Renal pelvis (tissue), 1 donor: ENCODE measurements at regions not wholly inside any gene's neighbourhood (a gene's known extent, or its start where the extent isn't known, plus 50 kb on each side); places are given as distances from the start of the nearest gene placed in this dataset.
"Not testable (repeated sequence)": the region's sequence is repeated elsewhere in the genome, so short reads cannot be mapped to it uniquely, and the experiment has no call there.

ENCODE experiments used
- DNase-seq: peaks from one replicate; pipeline ENCODE4 v3.0.0-alpha.2; 2013

DNA sequence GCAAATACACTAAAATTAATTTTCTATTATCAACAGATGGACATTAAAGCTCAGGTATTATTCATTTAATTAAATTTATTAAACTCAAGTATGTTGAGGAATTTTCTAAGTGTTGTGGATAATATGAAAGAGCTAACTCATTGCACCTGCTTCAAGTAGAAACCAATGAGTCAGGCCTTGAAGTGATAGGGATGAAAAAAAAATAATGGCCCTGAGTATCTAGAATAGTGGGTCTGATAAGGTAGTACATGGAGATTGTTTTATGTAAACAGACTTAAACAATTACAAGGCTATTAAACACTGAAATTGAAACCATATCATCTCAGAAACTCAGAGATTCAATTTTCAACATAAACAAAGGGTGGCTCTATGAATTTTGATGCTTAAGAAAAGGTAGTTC is 857.1 kb upstream of the GBE1 start:
- no peak for DNase-seq

DNA sequence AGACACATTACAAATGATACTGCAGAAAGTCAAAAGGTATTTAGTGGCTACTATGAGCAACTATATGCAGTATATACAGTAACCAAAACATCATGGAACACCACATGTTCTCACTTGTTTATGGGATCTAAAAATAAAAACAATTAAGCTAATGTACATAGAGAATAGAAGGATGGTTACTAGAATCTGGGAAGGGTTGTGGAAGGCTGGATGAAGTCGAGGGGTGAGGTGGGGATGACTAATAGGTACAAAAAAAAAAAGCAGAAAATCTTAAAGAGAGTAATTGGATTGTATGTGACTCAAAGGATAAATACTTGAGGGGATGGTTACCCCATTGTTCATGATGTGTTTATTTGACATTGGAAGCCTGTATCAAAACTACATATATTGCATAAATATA is 848.8 kb upstream of the GBE1 start:
- DNase-seq: no peak

DNA sequence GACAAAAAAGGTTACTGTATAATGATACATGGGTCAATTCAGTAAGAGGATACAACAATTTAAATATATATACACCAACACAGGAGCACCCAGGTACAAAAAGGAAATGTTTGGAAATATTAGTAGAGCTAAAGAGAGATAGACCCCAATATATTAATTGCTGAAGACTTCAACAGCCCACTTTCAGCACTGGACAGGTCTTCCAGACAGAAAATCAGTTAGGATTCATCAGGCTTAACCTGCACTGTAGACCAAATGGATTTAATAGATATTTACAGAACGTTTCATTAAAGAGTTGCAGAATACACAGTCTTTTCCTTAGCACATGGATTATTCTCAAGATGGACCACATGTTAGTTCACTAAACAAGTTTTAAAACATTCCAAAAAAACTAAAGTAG is 845.9 kb upstream of the GBE1 start:
- DNase-seq: no peak

DNA sequence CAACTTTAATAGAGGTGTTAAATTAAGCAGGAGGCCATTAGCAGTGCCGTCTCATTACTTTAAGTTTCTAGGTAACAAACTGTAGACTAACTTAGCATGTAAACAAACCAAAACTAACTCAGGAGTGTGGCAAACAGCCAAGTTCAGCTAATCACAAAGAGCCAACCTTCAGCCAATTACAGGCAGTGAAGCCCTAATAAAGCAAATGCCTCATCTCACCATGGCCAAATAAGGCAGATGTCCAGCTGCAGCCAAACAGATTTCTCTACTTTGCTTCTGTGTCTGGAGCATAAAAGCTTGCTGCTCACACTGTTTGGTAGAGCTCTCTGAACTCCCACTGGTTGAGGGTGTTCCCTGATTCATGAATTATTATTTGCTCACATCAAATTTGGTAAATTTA is 835.4 kb upstream of the GBE1 start:
- DNase-seq: peak; percentile 1

DNA sequence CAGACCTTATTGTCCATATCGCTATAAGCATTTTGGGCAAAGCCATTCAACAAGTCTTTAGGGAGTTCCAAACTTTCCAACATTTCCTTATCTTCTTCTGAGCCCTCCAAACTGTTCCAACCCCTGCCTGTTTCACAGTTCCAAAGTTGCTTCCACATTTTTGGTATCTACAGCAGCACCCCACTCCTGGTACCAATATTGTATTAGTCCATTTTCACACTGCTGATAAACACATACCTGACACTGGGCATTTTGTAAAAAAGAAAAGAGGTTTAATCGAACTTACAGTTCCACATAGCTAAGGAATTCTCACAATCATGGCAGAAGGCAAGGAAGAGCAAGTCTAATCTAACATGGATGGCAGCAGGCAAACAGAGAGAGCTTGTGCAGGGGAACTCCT is 834.1 kb upstream of the GBE1 start:
- no peak for DNase-seq

DNA sequence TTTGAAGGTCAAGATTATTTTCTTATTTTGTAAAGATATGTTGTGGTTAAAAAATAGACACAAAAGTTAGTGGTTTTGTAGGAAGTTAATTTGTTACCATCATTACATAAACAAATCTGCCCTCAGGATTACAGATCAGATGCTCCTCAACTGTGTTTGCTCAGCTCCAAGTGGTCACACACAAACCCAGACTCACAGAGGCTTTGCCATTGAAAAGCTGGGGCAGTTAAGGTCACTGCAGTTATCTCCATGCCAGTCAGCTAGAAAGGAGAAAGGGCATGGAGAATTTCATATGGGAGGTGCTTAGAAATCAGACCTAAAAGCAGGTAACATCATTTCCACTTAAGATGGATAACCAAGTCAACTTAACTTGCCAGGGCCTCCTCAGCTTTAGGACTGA is 825.7 kb upstream of the GBE1 start:
- no peak for DNase-seq

DNA sequence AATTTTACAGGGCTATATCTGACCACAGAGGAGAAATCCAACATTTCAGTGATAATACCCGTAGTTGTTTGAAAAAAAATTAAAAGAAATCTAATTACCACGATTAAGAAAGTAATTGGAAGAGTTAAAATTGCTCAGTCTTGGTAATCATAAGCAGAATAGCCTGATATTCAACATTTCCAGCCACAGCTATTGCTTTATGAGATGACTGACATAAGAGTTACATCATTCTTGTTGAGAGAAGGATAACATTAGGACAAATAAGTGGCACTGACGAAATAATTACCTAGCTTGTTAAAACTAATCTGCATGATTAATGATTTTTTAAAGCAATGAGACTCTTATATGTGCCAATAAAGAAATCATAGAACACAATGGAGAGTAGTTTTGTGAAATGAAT is 825.0 kb upstream of the GBE1 start:
- DNase-seq: no peak

DNA sequence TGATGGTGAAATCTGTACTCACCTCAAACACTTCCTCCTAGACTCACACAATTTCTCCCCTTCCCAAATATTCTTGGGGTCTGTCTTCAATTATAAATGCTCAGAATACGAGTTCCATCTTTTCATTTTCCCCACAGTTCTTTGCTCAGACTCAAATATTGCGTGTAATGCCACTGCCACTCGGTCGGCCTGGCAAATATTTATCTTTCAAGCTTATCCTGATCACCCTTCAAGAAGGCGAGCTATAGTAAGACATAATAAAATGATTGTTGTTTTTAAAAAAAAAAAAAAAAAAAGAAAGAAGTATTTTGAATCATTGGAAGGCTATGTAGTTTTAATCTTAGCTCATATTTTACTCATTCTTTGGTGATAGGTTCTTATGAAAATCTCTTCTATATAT is 824.6 kb upstream of the GBE1 start:
- DNase-seq: not testable (repeated sequence)

DNA sequence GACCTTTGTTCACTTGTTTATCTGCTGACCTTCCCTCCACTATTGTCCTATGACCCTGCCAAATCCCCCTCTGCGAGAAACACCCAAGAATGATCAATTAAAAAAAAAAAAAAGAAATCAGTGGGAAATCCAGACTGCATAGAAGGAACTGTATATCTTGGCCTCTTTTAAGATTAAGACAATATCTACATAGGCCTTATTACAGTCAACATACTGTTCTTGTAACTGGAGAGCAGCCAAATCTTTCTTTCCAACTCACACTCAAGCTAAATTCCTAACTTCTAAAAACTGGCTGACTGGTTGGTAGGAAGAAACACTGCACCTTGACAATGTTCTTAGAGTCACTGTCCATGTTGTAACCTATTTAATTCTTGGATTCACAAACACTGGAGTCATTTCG is 824.1 kb upstream of the GBE1 start:
- DNase-seq: not testable (repeated sequence)

DNA sequence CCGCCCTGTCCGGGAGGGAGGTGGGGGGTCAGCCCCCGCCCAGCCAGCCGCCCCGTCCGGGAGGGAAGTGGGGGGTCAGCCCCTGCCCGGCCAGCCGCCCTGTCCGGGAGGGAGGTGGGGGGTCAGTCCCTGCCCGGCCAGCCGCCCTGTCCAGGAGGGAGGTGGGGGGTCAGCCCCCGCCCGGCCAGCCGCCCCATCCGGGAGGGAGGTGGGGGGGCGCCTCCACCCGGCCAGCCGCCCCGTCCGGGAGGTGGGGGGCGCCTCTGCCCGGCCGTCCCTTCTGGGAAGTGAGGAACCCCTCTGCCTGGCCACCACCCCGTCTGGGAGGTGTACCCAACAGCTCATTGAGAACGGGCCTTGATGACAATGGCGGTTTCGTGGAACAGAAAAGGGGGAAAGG is 823.4 kb upstream of the GBE1 start:
- DNase-seq: not testable (repeated sequence)

DNA sequence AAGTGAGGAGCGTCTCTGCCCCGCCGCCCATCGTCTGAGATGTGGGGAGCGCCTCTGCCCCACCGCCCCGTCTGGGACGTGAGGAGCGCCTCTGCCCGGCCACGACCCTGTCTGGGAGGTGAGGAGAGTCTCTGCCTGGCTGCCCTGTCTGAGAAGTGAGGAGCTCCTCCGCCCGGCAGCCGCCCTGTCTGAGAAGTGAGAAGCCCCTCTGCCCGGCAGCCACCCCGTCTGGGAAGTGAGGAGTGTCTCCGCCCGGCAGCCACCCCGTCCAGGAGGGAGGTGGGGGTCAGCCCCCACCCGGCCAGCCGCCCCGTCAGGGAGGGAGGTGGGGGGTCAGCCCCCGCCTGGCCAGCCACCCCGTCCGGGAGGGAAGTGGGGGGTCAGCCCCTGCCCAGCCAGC is 823.0 kb upstream of the GBE1 start:
- not testable (repeated sequence) for DNase-seq

DNA sequence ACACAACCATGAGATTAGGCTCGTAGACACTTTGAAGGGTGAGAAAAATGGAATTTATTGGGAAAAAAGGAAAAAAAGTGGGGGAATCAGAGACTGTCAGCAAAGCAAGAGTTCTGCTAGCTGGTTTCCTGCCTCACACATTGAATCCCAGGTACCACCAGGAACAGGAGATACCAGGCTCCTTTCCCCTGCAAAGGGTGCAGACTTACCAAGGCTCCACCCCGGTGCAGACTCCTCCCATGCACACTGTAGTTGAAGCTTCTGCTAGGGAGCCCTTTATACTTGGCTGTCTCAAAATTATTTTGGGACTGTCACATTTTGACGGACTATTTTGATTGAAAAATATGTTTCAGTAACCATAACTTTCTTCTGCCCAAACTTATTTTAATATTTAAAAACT is 819.9 kb upstream of the GBE1 start:
- no peak for DNase-seq

DNA sequence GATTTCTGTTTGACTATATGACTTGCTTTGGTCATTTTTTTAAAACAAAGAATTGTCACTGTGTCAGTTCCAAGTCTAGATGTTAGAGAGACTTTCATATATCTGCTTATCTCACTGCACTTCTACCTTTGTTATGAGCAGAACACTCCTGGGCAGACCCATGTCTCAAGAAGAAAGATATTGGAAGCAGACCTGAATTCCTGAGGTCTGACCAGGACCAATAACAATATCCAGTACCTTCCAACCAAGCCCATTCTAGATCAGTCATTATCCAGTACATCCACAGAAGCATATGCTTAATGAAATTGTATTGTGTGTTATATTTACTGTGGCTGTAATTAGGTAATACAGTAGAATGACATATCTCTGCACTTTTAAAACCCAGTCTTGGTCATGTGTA is 811.3 kb upstream of the GBE1 start:
- DNase-seq: no peak

DNA sequence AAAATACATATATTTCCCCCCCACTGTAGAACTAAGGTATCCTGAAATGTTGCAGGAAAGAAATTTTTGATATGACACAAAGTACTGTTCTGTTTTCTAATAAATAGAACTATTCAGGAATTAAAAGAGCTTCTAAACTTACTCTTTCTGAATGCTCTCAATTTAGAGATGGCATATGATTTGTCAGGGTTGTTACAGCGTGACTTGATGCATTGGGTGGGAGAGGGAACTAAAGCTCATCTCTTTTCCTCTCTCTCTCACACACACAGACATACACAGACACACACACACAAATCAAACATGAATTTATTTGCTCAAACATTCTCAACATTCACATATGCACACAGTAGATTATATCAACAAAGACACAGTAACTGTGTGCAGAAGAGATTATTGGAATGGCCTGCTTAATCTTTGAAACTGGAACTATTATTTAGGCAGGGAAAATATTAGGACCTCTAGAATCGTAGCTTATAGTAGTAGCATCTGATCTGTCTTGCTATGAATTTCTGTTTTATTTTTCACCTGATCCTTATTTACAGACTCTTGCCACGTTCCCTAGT is 807.4 kb upstream of the GBE1 start:
- no peak for DNase-seq

DNA sequence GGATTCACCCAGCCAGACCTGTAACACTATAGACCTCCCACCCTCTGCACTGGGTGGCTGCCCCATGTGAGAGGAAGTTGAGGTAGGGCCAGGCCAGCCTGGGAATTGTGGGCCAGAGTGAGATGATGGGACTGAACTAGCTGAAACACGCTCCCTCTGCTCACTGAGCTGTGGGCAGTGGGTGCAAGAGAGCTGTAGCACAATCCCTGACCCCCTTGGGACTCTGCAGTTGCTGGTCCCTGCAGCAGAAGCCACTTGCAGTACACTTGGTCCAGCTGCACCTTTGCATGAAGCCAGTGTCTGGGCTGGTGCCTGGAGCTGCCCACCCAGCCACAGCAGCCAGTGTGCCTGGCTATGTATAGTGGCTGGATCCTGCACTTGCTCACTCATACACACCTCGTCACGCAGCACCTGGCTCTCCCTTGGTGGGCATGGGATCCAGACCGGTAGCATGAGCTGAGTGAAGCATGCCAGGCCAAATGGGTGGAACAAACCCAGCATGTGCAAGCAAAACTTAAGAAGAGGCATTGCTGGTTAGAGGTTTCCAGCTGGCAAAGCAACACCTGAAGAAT is 805.7 kb upstream of the GBE1 start:
- DNase-seq: no peak

DNA sequence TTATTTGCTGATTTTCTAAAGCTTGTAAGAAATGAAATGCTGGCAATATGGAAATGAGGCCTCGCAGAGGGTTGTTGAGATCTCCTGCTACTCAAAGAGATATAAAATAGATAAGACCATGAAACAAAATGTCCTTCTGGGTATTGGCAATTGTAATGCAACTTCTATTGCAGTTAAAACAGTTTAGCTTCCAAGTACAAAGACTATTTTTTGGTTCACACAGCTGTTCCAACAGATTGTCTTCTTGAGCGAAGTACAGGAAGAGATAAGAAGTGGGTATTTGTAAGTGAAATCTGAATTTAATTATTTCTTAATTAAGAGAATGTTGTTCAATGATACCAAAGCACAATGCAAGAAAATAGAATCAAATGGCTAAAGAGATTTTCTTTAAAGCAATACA is 801.5 kb upstream of the GBE1 start:
- no peak for DNase-seq

DNA sequence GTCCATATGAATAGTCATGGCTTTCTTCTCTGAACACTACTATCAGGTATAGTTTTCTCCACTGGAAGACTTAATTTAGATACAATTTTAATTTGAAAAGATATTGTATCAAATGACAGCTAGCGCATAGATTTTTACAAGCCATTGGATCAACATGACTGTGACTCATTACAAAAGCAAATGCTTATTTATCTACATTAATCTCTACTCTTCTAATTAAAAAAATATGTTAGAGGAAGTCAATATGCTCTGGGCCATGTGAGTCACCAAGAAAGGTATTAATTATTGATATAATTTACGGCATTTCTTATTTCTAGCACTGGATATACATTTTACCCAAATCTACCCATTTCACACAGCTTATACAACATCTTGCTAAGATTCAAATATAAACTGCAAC is 800.3 kb upstream of the GBE1 start:
- DNase-seq: no peak

DNA sequence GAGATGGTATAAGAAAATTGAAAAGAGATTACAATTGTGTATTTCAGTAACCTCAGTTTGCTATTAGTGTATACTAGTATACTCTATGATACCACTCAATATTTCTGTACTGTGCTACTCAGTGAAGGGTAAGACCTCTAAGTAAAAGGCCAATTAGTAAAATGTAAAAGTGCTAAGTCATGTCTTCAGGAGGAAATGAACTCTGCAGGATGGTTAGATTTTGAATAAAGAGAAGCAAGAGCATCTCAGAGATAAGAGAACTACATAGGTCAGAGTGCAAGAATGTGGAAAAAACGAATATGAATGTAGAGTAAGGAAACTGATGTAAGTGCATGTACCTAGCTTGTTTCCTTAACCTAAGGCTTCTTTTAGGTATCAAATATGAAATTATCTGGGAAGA is 796.6 kb upstream of the GBE1 start:
- no peak for DNase-seq

DNA sequence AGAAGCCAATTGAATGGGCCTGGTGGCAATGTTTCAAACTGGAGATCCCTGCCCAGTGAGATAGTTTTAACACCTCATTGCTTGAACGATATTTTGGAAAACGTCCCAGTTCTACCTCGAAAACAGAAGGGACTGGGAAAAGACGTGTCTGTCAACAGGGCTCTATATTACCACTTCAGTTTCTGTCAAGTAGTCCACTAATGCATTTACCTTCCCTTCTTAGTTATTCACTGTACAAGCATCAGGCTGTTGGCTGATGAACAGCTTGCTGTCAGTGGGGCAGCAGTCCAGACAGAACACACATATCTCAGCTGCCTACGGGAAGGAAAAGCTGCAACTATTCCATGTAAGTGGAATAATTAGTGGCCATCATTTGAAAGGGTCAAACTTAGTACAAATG is 794.7 kb upstream of the GBE1 start:
- no peak for DNase-seq

DNA sequence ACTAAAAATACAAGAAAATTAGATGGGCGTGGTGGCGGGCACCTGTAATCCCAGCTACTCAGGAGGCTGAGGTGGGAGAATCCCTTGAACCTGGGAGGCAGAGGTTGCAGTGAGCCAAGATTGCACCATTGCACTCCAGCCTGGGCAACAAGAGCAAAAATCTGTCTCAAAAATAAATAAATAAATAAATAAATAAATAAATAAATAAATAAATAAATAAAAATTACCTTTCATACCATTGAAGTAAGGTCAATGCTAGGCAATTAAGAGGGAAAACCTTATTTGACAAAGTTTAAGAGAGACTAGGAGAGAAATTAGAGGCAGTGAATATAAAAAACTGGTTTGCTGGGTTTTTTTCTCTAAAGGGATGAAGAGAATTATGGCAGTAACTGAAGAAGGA is 781.1 kb upstream of the GBE1 start:
- not testable (repeated sequence) for DNase-seq

DNA sequence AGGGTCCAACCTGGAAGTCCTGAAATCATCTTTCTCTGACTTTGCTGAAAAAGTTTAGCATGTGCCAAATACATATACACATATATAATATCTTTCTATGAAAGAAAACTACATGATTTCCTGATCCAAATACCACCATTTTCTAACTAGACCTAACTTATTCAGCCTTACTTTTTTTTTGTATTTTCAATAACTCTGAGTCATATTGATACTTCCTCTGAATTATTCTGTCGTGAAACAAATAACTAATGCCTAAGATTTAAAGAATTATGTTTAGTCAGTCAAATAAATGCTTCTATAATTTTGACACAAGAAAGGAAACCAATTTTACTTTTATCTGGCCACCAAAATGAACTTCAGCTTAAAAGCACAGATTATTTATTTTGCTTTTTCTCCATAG is 760.2 kb upstream of the GBE1 start:
- no peak for DNase-seq

DNA sequence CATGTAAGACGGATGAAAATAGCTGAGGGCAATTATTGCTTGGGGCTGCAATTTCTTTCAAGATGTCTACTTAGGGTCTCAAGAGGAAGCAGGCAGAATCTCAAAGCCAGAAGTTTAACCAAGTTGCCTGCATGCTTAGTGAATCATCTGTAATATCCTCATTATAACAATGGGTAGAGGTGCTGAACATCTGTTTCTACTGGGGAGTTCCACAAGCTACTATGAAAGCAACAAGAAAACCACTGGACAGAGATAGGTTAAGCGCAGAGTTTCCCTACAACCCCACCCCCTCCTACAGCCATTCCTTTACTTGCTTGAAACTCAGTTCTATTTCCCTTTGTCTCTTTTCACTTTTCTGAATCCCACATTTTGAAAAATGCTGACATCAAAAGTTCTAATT is 759.4 kb upstream of the GBE1 start:
- no peak for DNase-seq

DNA sequence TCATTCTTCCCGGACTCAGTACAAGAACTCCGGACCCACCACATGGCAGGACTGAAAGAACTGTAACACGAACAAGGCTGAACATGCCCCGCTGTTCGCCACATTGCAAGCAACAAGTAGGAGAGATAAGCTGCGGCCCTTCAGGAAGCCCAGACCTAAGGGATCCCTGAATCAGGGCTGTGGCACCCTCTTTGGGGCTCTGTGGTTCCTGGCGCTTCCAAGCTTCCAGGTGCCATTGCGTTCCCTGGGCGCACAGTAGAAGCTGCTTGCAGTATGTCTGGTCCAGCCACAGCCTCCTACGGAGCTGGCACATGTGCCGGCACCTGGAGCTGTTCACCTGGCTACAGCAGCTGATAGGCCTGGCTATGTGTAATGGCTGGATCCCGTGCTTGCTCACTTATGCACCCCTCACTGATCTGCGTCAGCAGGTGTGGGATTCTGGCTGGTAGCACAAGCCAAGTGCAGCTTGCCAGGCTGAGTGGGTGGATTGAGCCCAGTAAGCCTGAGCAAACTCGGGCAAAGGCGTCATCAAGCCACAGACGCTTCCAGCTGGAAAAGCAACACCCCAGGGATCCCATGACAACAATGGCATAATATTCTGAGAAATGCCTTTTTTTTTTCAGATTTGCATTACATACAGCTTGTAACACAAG is 748.6 kb upstream of the GBE1 start:
- DNase-seq: no peak
